GM18499 (cell line): ENCODE measurements at regions not wholly inside any gene's neighbourhood (a gene's known extent, or its start where the extent isn't known, plus 50 kb on each side); places are given as distances from the start of the nearest gene placed in this dataset.
"Not testable (repeated sequence)": the region's sequence is repeated elsewhere in the genome, so short reads cannot be mapped to it uniquely, and the experiment has no call there.

Experiments
- ATAC-seq: cut with Tn5 transposase; IDR thresholded peaks from one replicate; pipeline ENCODE4 v1.9.1; 2021; ENCODE audit warnings: moderate number of reproducible peaks; ENCODE audit not compliant: insufficient read depth, unreplicated experiment

DNA sequence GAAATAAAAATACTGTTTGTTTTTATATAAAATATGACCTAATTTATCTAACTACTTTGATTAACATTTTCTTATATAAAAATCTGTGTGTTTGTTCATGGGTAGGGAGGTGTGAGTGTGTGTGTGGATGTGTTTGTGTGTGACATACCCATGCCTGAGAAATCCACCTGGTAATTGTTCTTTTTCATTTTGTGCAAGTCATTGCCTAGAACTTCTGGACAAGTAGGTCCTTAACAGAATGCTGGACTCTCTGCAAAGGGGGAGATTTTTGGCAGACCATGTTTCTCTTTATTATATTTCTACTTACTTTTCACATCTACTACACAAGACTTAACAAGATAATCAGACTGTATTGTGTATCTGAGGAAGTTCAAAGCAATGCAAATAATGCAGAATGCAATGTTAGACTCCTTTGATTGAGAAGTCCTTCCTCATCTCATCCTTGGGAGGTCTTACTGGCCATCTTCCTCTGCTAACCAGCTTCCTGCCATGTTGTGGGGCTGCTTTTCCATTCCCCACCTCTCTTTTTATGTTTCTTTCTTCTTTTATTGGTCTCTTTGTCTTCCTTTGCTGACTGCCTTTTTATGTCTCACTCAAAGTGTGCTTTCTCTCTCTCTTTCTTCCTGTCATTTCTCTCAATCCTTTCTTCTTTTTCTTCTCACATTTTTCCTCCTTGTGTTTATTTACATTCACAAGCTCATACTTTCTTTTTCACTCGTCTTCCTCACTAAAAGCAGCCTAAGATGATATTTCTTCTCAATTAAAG, 1017.0 kb upstream of the CNTN5 start:
- no peak for ATAC-seq

- no peak for ATAC-seq
Measured at GRCh38 chr11:98007072-98007471, 1013.7 kb upstream of the CNTN5 start.

GRCh38 chr11:98027652-98028051, 993.1 kb upstream of the CNTN5 start:
- ATAC-seq = no peak

- no peak for ATAC-seq
Measured at GRCh38 chr11:98029832-98030231, 990.9 kb upstream of the CNTN5 start.

DNA sequence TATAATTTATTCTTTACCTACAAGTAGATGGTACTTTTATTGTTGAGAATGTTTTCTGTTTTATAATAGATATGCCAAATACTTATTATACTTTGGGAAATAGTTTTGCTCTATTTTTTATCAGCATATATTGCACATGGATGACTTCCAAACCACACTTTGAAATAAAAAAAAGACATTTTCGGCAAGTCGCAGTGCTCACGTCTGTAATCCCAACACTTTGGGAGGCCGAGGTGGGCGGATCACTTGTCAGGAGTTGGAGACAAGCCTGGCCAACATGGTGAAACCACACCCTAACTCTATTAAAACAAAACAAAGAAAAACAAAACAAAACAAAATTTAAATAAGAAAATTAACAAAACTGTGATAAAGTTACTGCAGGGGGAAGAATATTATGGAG, 983.9 kb upstream of the CNTN5 start:
- ATAC-seq = no peak

DNA sequence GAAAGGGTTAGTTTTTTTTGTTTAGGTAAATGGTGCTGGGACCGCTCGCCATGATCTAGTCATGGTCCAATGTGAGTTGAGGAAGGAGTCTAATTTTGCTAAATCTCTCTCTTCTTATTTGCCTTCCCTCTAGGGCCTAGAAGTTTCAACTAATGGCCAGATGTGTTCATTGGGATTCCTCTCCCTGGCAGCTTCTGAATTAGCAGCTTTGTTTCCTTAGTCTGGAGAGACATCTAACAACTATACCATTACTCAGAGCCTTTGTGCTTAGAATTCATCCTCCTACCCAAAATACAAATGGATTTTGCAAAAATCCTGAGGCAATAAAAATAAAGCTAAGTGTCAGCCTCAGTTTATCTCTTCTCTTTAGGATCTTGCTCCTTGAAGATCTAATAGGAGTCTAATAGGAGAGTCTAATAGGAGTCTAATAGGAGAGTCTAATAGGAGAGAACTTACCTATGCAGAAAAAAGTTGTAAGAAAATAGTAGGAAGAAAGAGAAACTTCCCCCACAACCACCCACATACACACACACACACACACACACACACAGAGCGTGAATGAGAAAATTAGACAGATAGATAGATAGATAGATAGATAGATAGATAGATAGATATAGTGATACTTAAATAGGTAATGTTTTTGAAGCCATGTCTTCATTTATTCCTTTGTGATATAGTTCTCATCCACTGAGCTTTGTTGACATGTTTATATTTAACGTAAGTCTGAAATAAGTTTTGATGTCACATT, 980.5 kb upstream of the CNTN5 start:
- no peak for ATAC-seq

GRCh38 chr11:98047647-98048046, 973.1 kb upstream of the CNTN5 start:
- no peak for ATAC-seq

DNA sequence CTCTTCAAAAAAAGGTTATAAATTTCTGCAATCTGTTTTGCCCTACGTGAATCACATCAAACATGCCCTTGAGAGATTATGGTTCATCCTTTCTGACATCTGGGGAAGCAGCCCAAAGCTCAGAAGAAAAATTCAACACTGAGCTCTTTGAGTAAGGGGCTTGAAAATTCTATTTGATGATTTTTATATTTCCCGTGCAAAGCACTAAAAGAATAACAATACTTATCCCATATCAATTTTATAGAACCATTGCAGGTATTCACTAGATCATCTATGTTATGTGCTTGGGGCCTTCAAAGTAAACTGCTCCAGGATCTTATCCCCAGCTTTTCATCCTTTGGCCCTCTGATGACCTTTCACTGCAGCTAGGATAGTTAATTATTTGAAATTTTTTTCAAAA, 966.9 kb upstream of the CNTN5 start:
- no peak for ATAC-seq

DNA sequence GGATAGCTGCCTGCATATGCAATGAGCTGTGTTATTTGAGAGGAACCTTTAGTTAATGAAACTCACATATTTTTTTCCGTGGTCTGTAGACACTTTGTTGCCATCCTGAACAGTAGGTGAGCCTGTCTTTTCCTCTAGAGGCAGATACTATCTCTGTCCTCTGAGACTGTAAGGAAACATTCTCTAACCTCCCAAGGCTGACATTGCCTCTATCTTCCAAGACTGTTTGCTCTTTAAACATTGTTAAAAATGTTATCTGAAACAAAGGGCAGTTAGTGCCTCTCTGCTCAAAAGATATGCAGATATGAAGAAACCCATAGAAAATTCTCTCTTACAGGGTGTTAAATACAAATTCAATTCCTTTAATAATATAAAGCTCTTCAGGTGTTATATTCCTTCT, 963.8 kb upstream of the CNTN5 start:
- ATAC-seq = no peak

- no peak for ATAC-seq
Measured at GRCh38 chr11:98059488-98059887, 961.3 kb upstream of the CNTN5 start.

DNA sequence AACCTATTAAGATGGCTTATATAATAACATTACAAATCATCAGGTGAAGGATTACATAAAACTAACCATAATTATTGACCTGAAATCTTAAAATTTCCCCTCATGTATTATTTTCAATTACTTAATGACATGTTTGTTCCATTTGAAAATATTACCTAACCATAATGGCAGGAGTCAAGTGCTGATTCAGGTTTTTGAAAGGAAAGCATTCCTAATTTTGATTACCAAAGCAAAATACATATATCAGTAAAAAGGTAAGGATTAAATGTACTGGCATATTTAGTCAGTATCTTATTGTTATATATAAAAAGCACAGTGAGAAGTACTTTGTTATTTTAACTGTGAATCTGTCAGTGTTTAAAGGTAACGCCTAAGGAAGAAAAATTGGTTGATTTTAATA, 960.0 kb upstream of the CNTN5 start:
- ATAC-seq = no peak

- ATAC-seq = no peak
Measured at GRCh38 chr11:98061858-98062257, 958.9 kb upstream of the CNTN5 start.

DNA sequence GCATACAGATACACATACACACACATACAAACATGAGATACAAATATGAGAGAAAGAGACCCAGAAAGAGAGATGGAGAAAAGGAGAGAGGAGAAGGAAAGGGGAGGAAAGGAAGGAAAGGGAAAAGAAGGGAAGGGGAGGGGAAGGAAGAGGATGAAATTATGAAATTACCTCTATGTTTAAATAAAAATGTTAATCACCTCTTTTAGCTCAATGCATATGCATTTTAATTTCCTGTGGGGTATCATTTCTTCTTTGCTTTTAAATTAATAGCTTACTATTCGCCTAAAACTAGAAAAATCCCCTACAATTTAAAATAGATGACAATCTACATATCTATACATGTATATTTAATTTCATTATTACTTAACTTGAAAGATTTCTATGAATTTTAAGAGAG, 958.0 kb upstream of the CNTN5 start:
- no peak for ATAC-seq

DNA sequence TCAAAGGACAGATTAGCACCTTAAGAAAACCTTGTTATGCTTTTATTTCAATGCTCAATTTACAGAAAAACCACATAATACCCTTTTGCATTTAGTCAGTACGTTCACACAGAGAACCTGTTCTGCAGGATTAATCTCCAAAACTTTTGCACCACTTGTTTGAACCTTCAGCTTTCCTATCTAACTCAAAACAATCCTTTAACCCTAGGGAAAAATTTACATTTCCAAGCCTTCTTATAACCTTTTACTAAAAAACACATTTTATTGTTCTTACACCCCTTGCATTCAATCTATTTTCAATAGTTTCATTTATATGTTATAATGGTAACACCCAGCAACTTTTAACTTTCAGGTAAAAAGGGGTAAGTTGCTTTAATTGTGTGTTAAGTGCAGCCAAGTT, 952.5 kb upstream of the CNTN5 start:
- ATAC-seq = no peak

DNA sequence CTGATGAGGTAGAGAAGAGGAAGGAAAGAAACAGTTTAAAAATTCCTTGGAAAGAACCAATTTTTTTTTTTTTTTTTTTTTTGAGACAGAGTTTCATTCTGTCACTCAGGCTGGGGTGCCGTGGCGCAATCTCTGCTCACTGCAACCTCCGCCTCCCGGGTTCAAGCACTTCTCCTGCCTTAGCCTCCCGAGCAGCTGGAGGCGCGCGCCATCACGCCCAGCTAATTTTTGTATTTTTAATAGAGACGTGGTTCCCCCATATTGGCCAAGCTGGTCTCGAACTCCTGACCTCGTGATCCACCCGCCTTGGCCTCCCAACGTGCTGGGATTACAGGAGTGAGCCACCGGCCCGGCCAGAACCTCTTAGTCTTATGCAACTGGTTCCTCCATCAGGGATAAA, 951.6 kb upstream of the CNTN5 start:
- not testable (repeated sequence) for ATAC-seq

DNA sequence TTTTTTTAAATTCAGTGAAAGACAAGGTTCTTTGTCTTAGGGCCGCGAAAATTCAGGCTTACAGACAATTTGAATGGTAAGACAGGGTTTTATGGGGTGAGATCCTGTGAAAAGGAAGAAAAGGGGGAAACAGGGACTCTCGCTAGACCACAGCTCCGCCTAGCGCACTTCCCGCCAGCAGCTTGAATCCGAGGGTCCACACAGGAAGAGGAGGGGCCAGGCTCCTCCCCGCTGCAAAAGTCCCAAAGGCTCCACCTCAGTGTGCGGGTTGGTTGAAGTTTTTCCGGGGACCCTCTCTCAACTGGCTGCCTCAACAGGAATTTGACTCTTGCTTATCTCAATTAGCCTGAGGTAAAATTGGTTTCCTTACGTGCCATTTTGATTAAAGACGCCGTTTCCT, 950.9 kb upstream of the CNTN5 start:
- no peak for ATAC-seq

DNA sequence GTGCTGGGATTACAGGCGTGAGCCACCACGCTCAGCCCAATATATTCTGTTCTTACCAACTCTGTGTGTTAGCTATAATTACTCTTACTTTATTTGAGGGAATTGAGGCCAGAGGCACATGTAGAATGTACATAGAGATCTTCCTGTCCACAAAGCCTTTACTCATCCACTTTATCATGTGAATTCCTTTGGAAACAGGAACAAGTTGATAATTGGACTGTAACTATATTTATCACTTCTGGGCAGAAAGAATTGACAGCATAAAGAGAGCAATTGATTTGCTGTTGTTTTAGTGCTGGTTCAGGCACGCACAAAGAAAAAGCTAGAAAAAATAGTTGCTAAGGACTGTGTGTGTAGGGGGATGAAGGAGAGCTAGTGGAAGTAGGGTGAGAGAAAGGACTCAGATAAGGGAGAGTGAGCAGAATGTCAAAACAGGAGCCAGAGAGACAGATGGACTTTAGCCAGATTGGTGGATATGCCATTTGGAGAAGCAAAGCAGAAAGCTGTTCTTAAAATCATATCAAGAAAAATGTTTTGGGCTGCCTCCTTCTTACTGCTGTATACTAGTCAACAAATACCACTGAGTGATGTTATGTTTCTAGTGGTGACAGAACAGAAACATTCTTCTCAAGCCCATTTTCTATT, 929.8 kb upstream of the CNTN5 start:
- ATAC-seq = no peak

DNA sequence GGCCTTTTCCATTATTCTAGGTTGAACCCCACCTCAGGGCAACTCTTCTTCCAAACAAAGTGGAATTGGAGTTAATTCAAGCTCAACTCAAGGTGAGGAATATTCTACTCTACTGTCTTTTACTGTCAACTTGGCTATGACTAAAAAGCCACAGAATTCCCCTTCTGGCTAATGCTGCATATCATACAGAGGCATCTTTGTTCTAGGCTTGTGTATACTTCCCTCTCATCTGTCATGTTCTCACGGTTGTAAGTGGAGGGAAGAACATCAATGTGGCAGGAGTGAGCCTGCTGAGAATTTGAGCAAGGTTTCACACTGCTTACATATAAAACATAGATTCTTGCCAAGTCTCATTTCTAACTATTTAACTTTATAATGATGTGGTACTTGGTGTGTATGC, 921.4 kb upstream of the CNTN5 start:
- ATAC-seq = no peak

- no peak for ATAC-seq
Measured at GRCh38 chr11:98100689-98101088, 920.1 kb upstream of the CNTN5 start.

DNA sequence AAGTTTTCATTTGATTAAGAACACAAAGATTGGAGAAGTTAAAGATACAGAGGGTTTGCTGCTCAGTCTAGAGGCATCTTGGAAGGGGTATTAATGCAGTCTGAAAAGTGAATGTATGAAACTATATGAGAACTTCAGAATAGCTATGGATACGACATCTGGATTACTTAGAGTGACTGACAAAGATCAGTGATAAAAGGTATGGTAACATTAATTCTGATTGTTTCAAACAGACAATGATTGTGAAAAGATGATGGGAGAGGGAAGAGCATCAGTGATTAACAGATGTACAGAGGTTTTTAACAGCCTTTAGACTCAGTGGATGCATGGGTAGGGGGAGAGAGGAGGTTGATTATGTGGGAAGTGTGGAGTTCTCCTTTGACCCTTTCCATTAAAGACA, 919.4 kb upstream of the CNTN5 start:
- no peak for ATAC-seq

GRCh38 chr11:98104249-98104648, 916.5 kb upstream of the CNTN5 start:
- no peak for ATAC-seq
